LNCaP clone FGC (cell line): ENCODE measurements at regions not wholly inside any gene's neighbourhood (a gene's known extent, or its start where the extent isn't known, plus 50 kb on each side); places are given as distances from the start of the nearest gene placed in this dataset.

Experiments used
- DNase-seq: peaks from one replicate; pipeline ENCODE4 v3.0.0-alpha.2; 2011; ENCODE audit warnings: low read depth
- H3K4me3 ChIP-seq: 2 replicates; pipeline ENCODE4 v1.5.1; 2011; ENCODE audit warnings: mild to moderate bottlenecking, low read depth, low read length, control low read depth
- CTCF ChIP-seq: IDR thresholded peaks from 2 replicates; pipeline ENCODE4 v1.5.1; 2012; ENCODE audit warnings: mild to moderate bottlenecking; ENCODE audit not compliant: control insufficient read depth, insufficient read depth; ENCODE audit errors: extremely low read depth

DNA sequence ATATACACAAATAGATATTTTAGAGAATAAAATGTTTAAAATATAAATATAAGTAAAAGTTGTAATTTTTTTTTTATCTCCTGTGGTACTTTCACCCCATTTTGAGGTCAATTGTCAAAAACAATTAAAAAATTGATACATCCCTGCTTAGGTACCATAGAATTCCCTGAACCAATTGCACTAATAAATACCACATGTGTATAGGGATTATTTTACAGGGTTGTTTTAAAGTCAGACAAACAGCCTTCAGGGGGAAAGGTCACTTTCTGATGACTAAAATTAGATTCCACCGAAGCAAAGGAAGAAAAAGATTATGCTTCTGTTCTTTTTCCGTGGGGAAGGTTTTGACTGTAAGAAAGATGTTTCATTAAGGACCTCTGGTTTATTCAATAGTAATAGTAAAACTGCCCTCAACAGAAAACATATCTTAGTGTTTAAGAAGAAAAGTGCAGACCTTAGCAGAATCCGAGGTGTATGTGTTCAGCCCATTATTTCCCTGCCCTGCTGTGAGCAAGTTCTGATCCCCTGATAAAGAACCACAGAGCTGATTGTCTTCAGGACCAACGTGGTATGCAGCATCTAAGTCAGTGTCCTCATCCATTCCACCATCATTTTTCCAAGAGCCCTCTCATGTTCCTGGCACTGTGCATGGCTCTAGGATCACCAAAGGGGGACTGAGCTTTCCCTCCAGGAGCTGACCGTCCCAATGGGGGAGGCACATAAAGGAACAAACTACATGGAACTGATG lies 132.9 kb upstream of the IL12A start:
- no peak for TF ChIP-seq CTCF
- no peak for DNase-seq
- no peak overlapping the region for H3K4me3 ChIP-seq

GRCh38 chr3:159856590-159857104 lies 132.0 kb upstream of the IL12A start:
- TF ChIP-seq CTCF, result no peak
- no peak for DNase-seq
- no peak overlapping the region for H3K4me3 ChIP-seq

DNA sequence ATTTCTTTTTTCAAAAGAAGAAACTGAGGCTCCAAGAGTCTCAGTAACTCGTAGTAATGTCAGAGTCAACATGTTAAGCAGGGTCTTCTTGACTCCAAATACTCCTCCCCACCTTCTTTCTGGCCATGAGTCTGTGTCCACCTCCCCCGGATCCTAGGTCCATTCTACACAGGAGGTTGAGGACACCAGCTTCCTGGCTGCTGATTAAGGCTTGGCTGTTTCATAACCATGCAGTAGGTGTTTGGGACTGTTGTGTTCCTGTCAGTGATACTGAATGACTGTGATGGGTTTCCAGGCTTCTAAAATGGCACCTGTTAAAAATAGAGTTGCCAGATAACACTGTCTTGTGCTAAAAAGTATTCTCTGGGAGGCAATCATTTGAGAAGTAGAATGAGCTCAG lies 130.8 kb upstream of the IL12A start:
- H3K4me3 ChIP-seq, result no peak overlapping the region
- DNase-seq, result no peak
- TF ChIP-seq CTCF, result no peak

GRCh38 chr3:159858650-159859049 lies 130.0 kb upstream of the IL12A start:
- H3K4me3 ChIP-seq, result no peak overlapping the region
- TF ChIP-seq CTCF, result no peak
- DNase-seq, result no peak

DNA sequence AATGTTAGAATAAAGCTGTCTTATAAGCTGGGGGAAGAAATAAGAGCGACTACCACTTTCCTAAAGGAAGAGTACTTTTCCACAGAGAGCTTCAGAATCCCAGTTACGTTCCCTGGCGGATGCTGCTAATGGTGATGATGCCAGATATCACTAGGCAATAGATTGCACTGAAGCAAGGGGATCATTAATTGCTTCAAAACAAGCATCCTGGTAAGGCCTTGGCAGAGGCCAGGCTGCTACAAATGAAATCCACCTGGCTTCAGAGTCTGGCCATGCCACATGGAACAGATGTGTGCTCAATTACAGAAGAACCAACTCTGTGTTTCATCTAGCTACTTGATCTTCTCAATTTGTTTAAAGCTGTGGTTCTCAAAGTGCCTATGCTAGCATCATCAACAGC lies 129.2 kb upstream of the IL12A start:
- no peak overlapping the region for H3K4me3 ChIP-seq
- DNase-seq, result no peak
- TF ChIP-seq CTCF, result no peak

DNA sequence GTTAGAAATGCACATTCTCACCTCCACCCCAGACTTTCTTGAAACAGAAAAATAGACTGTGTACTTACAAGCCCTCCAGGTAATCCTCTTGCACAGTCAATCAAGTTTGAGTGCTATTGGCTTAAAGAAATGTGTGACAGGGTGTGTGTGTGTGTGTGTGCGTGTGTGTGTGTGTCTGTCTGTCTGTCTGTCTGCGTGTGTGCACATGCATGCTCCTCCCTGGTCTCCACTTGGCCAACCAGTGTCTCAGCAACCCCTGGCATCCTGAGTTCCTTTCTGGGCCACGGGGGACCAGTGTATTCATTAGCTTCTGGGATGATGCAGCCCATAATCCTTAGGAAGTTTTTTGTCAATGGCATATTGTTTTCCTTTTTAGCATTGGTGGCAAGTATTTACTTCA lies 128.8 kb upstream of the IL12A start:
- H3K4me3 ChIP-seq, result no peak overlapping the region
- no peak for DNase-seq
- no peak for TF ChIP-seq CTCF
